GM12875 (cell line): ENCODE measurements at regions not wholly inside any gene's neighbourhood (a gene's known extent, or its start where the extent isn't known, plus 50 kb on each side); places are given as distances from the start of the nearest gene placed in this dataset.

Source experiments
- H3K4me3 ChIP-seq: one replicate; pipeline ENCODE4 v1.5.1; 2011; ENCODE audit warnings: low read depth, low read length, control low read depth
- CTCF ChIP-seq: IDR thresholded peaks from 2 replicates; pipeline ENCODE4 v1.5.1; 2011; ENCODE audit warnings: low read depth, mild to moderate bottlenecking, control low read depth, inconsistent platforms, low read length, moderate library complexity, borderline replicate concordance; ENCODE audit not compliant: insufficient read depth

GRCh38 chr5:116685931-116686330 is 111.3 kb upstream of the SEMA6A start:
- no peak overlapping the region for H3K4me3 ChIP-seq
- no peak for TF ChIP-seq CTCF

- H3K4me3 ChIP-seq, result no peak overlapping the region
- no peak for TF ChIP-seq CTCF
These were observed 110.4 kb upstream of the SEMA6A start for GRCh38 chr5:116685069-116685468.

- H3K4me3 ChIP-seq, result no peak overlapping the region
- TF ChIP-seq CTCF, result no peak
These were observed 106.9 kb upstream of the SEMA6A start for GRCh38 chr5:116681334-116682013.

- no peak overlapping the region for H3K4me3 ChIP-seq
- no peak for TF ChIP-seq CTCF
These were observed 100.9 kb upstream of the SEMA6A start for GRCh38 chr5:116675626-116675910.

GRCh38 chr5:116674881-116675625 is 100.4 kb upstream of the SEMA6A start:
- H3K4me3 ChIP-seq, result no peak overlapping the region
- TF ChIP-seq CTCF, result no peak

GRCh38 chr5:116673453-116673852 is 98.8 kb upstream of the SEMA6A start:
- H3K4me3 ChIP-seq, result no peak overlapping the region

More at GRCh38 chr5:116673453-116673852, 98.8 kb upstream of the SEMA6A start:
- TF ChIP-seq CTCF, result no peak
